ENCODE measurements at regions not wholly inside any gene's neighbourhood (a gene's known extent, or its start where the extent isn't known, plus 50 kb on each side); places are given as distances from the start of the nearest gene placed in this dataset.
"Not testable (repeated sequence)": the region's sequence is repeated elsewhere in the genome, so short reads cannot be mapped to it uniquely, and the experiment has no call there.

- TF ChIP-seq, protein P1, sequence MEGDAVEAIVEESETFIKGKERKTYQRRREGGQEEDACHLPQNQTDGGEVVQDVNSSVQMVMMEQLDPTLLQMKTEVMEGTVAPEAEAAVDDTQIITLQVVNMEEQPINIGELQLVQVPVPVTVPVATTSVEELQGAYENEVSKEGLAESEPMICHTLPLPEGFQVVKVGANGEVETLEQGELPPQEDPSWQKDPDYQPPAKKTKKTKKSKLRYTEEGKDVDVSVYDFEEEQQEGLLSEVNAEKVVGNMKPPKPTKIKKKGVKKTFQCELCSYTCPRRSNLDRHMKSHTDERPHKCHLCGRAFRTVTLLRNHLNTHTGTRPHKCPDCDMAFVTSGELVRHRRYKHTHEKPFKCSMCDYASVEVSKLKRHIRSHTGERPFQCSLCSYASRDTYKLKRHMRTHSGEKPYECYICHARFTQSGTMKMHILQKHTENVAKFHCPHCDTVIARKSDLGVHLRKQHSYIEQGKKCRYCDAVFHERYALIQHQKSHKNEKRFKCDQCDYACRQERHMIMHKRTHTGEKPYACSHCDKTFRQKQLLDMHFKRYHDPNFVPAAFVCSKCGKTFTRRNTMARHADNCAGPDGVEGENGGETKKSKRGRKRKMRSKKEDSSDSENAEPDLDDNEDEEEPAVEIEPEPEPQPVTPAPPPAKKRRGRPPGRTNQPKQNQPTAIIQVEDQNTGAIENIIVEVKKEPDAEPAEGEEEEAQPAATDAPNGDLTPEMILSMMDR (IDR thresholded peaks at IDR 0.05; ENCODE audit: insufficient read depth, low read length, poor library complexity, severe bottlenecking): no peak
- Histone ChIP-seq H3K4me3 (replicated peaks; ENCODE audit: low read depth, low read length) (no peak overlapping the region), H3K36me3 (ENCODE audit: control insufficient read depth, insufficient read depth, low read length) (no peaks in the 10 kb centered on the region), H3K27me3 (replicated peaks; ENCODE audit: control insufficient read depth, insufficient read depth, low read length) (no peaks in the 10 kb centered on the region)
- DNase-seq (ENCODE audit: extremely low read depth, insufficient read length): no peak
Observed at GRCh38 chr14:56998728-56999127, 188.4 kb upstream of the OTX2 start.

DNA sequence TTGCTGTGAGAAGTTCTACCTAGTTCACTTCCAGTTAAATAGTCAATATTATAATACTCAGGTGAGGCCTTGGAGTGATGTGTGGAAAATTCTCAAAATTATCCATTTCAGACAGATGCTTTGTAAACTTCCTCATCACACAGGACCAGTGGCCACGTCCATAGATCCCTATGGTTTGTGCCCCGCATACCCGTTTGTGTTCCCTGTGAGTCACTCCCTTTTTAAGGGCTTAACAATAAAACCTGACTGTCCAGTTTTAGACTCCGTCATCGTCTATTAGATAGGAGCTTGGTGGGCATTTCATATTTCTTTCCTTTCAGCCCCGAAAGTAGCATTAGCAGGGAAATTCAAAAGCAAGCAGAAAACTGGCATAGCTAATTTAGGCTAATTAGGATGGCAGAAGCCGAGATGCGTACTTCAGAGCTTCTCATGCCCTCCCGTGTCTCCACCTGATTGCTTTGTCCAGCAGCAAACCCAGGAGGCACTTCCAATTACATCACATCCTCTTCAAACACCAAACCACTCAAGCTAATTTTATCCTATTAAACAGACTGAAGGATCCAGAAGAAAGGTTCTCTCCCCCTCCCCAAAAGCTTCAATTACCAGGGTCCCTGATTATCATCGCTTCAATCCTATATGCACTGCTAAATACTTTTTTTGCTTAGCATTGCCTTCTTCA, 186.6 kb upstream of the OTX2 start:
- Histone ChIP-seq H3K27me3 (replicated peaks; ENCODE audit: control insufficient read depth, insufficient read depth, low read length) (no peaks in the 10 kb centered on the region), H3K4me3 (replicated peaks; ENCODE audit: low read depth, low read length) (no peak overlapping the region), H3K36me3 (ENCODE audit: control insufficient read depth, insufficient read depth, low read length) (no peaks in the 10 kb centered on the region)
- TF ChIP-seq, protein P1 (IDR thresholded peaks at IDR 0.05; ENCODE audit: insufficient read depth, low read length, poor library complexity, severe bottlenecking): no peak
- no peak for DNase-seq (ENCODE audit: extremely low read depth, insufficient read length)

DNA sequence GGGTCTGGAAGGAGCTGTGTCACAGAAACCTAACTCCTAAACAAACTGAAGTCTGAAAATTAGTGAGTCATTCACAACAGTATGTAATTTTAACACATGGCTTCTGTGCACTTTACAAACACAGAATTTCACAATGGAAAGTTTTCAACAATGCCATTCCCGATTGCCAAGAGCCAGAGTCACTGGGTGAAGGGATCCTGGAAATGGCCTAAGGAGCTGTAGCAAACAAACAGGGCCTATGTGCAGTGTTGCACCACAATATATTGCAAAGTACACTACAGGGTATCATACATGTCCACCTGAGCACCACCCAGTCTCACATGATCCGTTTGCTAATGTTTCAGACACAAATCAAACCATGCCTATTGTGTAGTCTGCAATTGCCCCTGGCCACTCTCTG, 184.7 kb upstream of the OTX2 start:
- no peaks in the 10 kb centered on the region for H3K27me3 ChIP-seq (replicated peaks; ENCODE audit: control insufficient read depth, insufficient read depth, low read length)

GRCh38 chr14:56992332-56992820, 182.1 kb upstream of the OTX2 start:
- Histone ChIP-seq H3K36me3 (ENCODE audit: control insufficient read depth, insufficient read depth, low read length) (no peaks in the 10 kb centered on the region), H3K27me3 (replicated peaks; ENCODE audit: control insufficient read depth, insufficient read depth, low read length) (no peaks in the 10 kb centered on the region), H3K4me3 (replicated peaks; ENCODE audit: low read depth, low read length) (no peak overlapping the region)
- TF ChIP-seq, protein P1 (IDR thresholded peaks at IDR 0.05; ENCODE audit: insufficient read depth, low read length, poor library complexity, severe bottlenecking): no peak
- no peak for DNase-seq (ENCODE audit: extremely low read depth, insufficient read length)

More for the DNA sequence above, 184.7 kb upstream of the OTX2 start:
- no peak overlapping the region for H3K4me3 ChIP-seq (replicated peaks; ENCODE audit: low read depth, low read length)
- no peaks in the 10 kb centered on the region for H3K36me3 ChIP-seq (ENCODE audit: control insufficient read depth, insufficient read depth, low read length)
- TF ChIP-seq, protein P1 (IDR thresholded peaks at IDR 0.05; ENCODE audit: insufficient read depth, low read length, poor library complexity, severe bottlenecking): no peak
- DNase-seq (ENCODE audit: extremely low read depth, insufficient read length): no peak

- not testable (repeated sequence) for DNase-seq (ENCODE audit: extremely low read depth, insufficient read length); H3K36me3 ChIP-seq (ENCODE audit: control insufficient read depth, insufficient read depth, low read length); H3K4me3 ChIP-seq (replicated peaks; ENCODE audit: low read depth, low read length); H3K27me3 ChIP-seq (replicated peaks; ENCODE audit: control insufficient read depth, insufficient read depth, low read length)
Observed at GRCh38 chr14:56990991-56991627, 180.8 kb upstream of the OTX2 start.

DNA sequence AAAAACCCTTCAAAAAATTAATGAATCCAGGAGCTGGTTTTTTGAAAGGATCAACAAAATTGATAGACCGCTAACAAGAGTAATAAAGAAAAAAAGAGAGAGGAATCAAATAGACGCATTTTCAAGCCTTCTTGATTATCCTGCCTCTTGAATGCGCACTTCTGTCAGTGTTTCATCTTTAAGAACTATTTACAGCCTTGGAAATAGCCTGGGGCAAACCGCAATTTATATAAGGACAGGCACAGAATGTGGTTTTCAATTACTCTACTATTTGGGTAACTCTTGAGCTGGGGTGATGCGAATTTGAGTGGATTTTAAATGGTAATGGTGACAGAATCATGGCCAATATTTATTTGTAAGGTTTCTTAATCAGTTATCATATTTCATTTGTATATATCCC, 179.1 kb upstream of the OTX2 start:
- no peak for DNase-seq (ENCODE audit: extremely low read depth, insufficient read length)
- Histone ChIP-seq H3K36me3 (ENCODE audit: control insufficient read depth, insufficient read depth, low read length) (no peaks in the 10 kb centered on the region), H3K27me3 (replicated peaks; ENCODE audit: control insufficient read depth, insufficient read depth, low read length) (no peaks in the 10 kb centered on the region), H3K4me3 (replicated peaks; ENCODE audit: low read depth, low read length) (no peak overlapping the region)
- TF ChIP-seq, protein P1 (IDR thresholded peaks at IDR 0.05; ENCODE audit: insufficient read depth, low read length, poor library complexity, severe bottlenecking): no peak

Data from GM06990 (cell line).